ENCODE measurements at regions not wholly inside any gene's neighbourhood (a gene's known extent, or its start where the extent isn't known, plus 50 kb on each side); places are given as distances from the start of the nearest gene placed in this dataset.
"Not testable (repeated sequence)": the region's sequence is repeated elsewhere in the genome, so short reads cannot be mapped to it uniquely, and the experiment has no call there.

DNA sequence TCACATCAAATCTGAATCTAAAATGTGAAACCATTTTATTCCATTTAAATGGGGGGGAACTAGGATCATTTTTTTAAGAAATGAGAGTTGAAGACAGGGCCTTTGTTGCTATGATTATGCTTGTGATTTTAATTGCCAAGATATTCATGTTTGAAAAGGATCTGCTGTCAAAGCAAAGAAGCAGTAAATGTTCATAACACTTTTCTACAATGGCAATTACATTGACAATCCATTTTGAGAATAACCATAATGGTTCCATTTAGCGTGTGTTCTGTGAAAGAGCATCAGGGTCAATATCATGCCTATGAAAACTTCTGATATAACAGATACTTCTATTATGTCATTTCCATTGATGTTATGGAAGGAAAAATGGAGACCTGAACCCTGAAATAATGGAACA lies 745.8 kb upstream of the SGO1 start:
- Histone ChIP-seq H3K36me3 (replicated peaks; ENCODE audit: insufficient read depth, low read length) (no peaks in the 10 kb centered on the region), H3K4me1 (ENCODE audit: low read length) (no peaks in the 10 kb centered on the region)

GRCh38 chr3:20930034-20930433 lies 744.0 kb upstream of the SGO1 start:
- H3K4me3 ChIP-seq (ENCODE audit: low read length): no peak overlapping the region
- H3K4me2 ChIP-seq (ENCODE audit: low read depth, low read length): no peak overlapping the region
- no peaks in the 10 kb centered on the region for H3K4me1 ChIP-seq (ENCODE audit: low read length)
- no peak overlapping the region for H3K9ac ChIP-seq (ENCODE audit: low read length)
- DNase-seq: peak; percentile 46
- H3K36me3 ChIP-seq (replicated peaks; ENCODE audit: insufficient read depth, low read length): no peaks in the 10 kb centered on the region
- no peaks in the 10 kb centered on the region for H3K27me3 ChIP-seq (replicated peaks; ENCODE audit: insufficient read depth, low read length)
- H4K20me1 ChIP-seq (ENCODE audit: insufficient read depth, low read length): no peaks in the 10 kb centered on the region
- H3K27ac ChIP-seq (ENCODE audit: low read length): no peak overlapping the region
- H3K9me2 ChIP-seq (replicated peaks; ENCODE audit: insufficient read depth, low read length): no peaks in the 10 kb centered on the region
- no peaks in the 10 kb centered on the region for H3K79me2 ChIP-seq (ENCODE audit: low read length)
- H3F3A ChIP-seq (ENCODE audit: insufficient read depth, low read length): no peaks in the 10 kb centered on the region
- no peak overlapping the region for H2AFZ ChIP-seq (ENCODE audit: low read length)
- H3K9me3 ChIP-seq (replicated peaks; ENCODE audit: insufficient read depth, low read length): no peaks in the 10 kb centered on the region; the same call in 1 of the 2 replicates
- TF ChIP-seq EZH2 (optimal IDR thresholded peaks at IDR 0.05; ENCODE audit: low read depth, low read length): no peak
- TF ChIP-seq, protein P1, sequence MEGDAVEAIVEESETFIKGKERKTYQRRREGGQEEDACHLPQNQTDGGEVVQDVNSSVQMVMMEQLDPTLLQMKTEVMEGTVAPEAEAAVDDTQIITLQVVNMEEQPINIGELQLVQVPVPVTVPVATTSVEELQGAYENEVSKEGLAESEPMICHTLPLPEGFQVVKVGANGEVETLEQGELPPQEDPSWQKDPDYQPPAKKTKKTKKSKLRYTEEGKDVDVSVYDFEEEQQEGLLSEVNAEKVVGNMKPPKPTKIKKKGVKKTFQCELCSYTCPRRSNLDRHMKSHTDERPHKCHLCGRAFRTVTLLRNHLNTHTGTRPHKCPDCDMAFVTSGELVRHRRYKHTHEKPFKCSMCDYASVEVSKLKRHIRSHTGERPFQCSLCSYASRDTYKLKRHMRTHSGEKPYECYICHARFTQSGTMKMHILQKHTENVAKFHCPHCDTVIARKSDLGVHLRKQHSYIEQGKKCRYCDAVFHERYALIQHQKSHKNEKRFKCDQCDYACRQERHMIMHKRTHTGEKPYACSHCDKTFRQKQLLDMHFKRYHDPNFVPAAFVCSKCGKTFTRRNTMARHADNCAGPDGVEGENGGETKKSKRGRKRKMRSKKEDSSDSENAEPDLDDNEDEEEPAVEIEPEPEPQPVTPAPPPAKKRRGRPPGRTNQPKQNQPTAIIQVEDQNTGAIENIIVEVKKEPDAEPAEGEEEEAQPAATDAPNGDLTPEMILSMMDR (IDR thresholded peaks at IDR 0.05; ENCODE audit: low read length): peak; percentile 49

More for the DNA sequence above, 745.8 kb upstream of the SGO1 start:
- Histone ChIP-seq H3K27me3 (replicated peaks; ENCODE audit: insufficient read depth, low read length) (no peaks in the 10 kb centered on the region), H3K9ac (ENCODE audit: low read length) (no peak overlapping the region), H3K4me2 (ENCODE audit: low read depth, low read length) (no peak overlapping the region), H3K9me3 (replicated peaks; ENCODE audit: insufficient read depth, low read length) (no peaks in the 10 kb centered on the region; the same call in 1 of the 2 replicates), H3K79me2 (ENCODE audit: low read length) (no peaks in the 10 kb centered on the region), H3K9me2 (replicated peaks; ENCODE audit: insufficient read depth, low read length) (no peaks in the 10 kb centered on the region), H3K27ac (ENCODE audit: low read length) (no peak overlapping the region), H2AFZ (ENCODE audit: low read length) (no peak overlapping the region), H3K4me3 (ENCODE audit: low read length) (no peak overlapping the region), H4K20me1 (ENCODE audit: insufficient read depth, low read length) (no peaks in the 10 kb centered on the region), H3F3A (ENCODE audit: insufficient read depth, low read length) (no peaks in the 10 kb centered on the region)
- TF ChIP-seq, protein P1 (IDR thresholded peaks at IDR 0.05; ENCODE audit: low read length): no peak
- TF ChIP-seq EZH2phosphoT487 (IDR thresholded peaks at IDR 0.05; ENCODE audit: low read length) (no peak), EZH2 (optimal IDR thresholded peaks at IDR 0.05; ENCODE audit: low read depth, low read length) (no peak)
- no peak for DNase-seq

- H4K20me1 ChIP-seq (ENCODE audit: insufficient read depth, low read length): no peaks in the 10 kb centered on the region
- no peak overlapping the region for H3K4me3 ChIP-seq (ENCODE audit: low read length)
- H3K9ac ChIP-seq (ENCODE audit: low read length): no peak overlapping the region
- H3K27ac ChIP-seq (ENCODE audit: low read length): no peak overlapping the region
- no peaks in the 10 kb centered on the region; the same call in 1 of the 2 replicates for H3K9me3 ChIP-seq (replicated peaks; ENCODE audit: insufficient read depth, low read length)
- no peaks in the 10 kb centered on the region for H3K79me2 ChIP-seq (ENCODE audit: low read length)
- no peaks in the 10 kb centered on the region for H3K36me3 ChIP-seq (replicated peaks; ENCODE audit: insufficient read depth, low read length)
- H3K27me3 ChIP-seq (replicated peaks; ENCODE audit: insufficient read depth, low read length): no peaks in the 10 kb centered on the region
- DNase-seq: no peak
- no peaks in the 10 kb centered on the region for H3K4me1 ChIP-seq (ENCODE audit: low read length)
- TF ChIP-seq EZH2 (optimal IDR thresholded peaks at IDR 0.05; ENCODE audit: low read depth, low read length) (no peak), EZH2phosphoT487 (IDR thresholded peaks at IDR 0.05; ENCODE audit: low read length) (no peak)
- TF ChIP-seq, protein P1 (IDR thresholded peaks at IDR 0.05; ENCODE audit: low read length): no peak
- no peak overlapping the region for H3K4me2 ChIP-seq (ENCODE audit: low read depth, low read length)
- no peak overlapping the region for H2AFZ ChIP-seq (ENCODE audit: low read length)
- H3F3A ChIP-seq (ENCODE audit: insufficient read depth, low read length): no peaks in the 10 kb centered on the region
- H3K9me2 ChIP-seq (replicated peaks; ENCODE audit: insufficient read depth, low read length): no peaks in the 10 kb centered on the region
Observed at GRCh38 chr3:20924646-20925385, 738.8 kb upstream of the SGO1 start.

GRCh38 chr3:20921112-20921511 lies 735.1 kb upstream of the SGO1 start:
- not testable (repeated sequence) for DNase-seq; H3F3A ChIP-seq (ENCODE audit: insufficient read depth, low read length); H4K20me1 ChIP-seq (ENCODE audit: insufficient read depth, low read length); H3K4me2 ChIP-seq (ENCODE audit: low read depth, low read length); H3K9me3 ChIP-seq (replicated peaks; ENCODE audit: insufficient read depth, low read length); H3K36me3 ChIP-seq (replicated peaks; ENCODE audit: insufficient read depth, low read length); H3K4me3 ChIP-seq (ENCODE audit: low read length); H3K79me2 ChIP-seq (ENCODE audit: low read length); H3K27ac ChIP-seq (ENCODE audit: low read length); H3K9me2 ChIP-seq (replicated peaks; ENCODE audit: insufficient read depth, low read length); H2AFZ ChIP-seq (ENCODE audit: low read length); H3K27me3 ChIP-seq (replicated peaks; ENCODE audit: insufficient read depth, low read length); H3K9ac ChIP-seq (ENCODE audit: low read length); H3K4me1 ChIP-seq (ENCODE audit: low read length)
